ENCODE measurements at regions not wholly inside any gene's neighbourhood (a gene's known extent, or its start where the extent isn't known, plus 50 kb on each side); places are given as distances from the start of the nearest gene placed in this dataset.

- no peak for TF ChIP-seq CTCF (conservative IDR thresholded peaks at IDR 0.05; ENCODE audit: low read depth, low read length)
- no peak for TF ChIP-seq EZH2 (IDR thresholded peaks at IDR 0.05; ENCODE audit: borderline replicate concordance, low read depth, low read length, poor library complexity, severe bottlenecking)
These were observed 474.9 kb upstream of the MC4R start for GRCh38 chr18:60847517-60847916.

Measured in A673 (cell line).